H1 (cell line): ENCODE measurements at regions not wholly inside any gene's neighbourhood (a gene's known extent, or its start where the extent isn't known, plus 50 kb on each side); places are given as distances from the start of the nearest gene placed in this dataset.

ENCODE experiments used
- CBX8 ChIP-seq: fragments of 300-800, 300-1000 bp; sonication (generic); IDR thresholded peaks from 2 replicates; pipeline ENCODE4 v1.7.1; 2016; ENCODE audit warnings: low read depth, low read length, borderline replicate concordance
- CHD2 ChIP-seq: IDR thresholded peaks from 2 replicates; pipeline ENCODE4 v1.6.1; 2012; ENCODE audit warnings: low read length, improper control_type of control experiment
- CHD7 ChIP-seq: fragments of 300-600 bp; sonication (generic); IDR thresholded peaks from 2 replicates; pipeline ENCODE4 v1.7.1; 2012; ENCODE audit warnings: low read length, moderate library complexity, mild to moderate bottlenecking, inconsistent platforms; ENCODE audit not compliant: insufficient replicate concordance
- CTBP2 ChIP-seq: IDR thresholded peaks from 2 replicates; pipeline ENCODE4 v1.7.0; 2011; ENCODE audit warnings: borderline replicate concordance, mild to moderate bottlenecking, moderate library complexity, mixed read lengths, low read length; ENCODE audit not compliant: insufficient read depth, insufficient read length
- EGR1 ChIP-seq: IDR thresholded peaks from 2 replicates; pipeline ENCODE4 v1.6.1; 2011; ENCODE audit warnings: low read depth, low read length, borderline replicate concordance
- GABPA ChIP-seq: IDR thresholded peaks from 2 replicates; pipeline ENCODE4 v1.6.1; 2011; ENCODE audit warnings: mild to moderate bottlenecking, low read length, moderate library complexity, borderline replicate concordance; ENCODE audit not compliant: insufficient read depth
- RFX5 ChIP-seq: IDR thresholded peaks from 2 replicates; pipeline ENCODE4 v1.6.1; 2011; ENCODE audit warnings: low read depth, low read length, improper control_type of control experiment, borderline replicate concordance
- RXRA ChIP-seq: IDR thresholded peaks from 2 replicates; pipeline ENCODE4 v1.6.1; 2011; ENCODE audit warnings: low read depth, mild to moderate bottlenecking, low read length, moderate library complexity; ENCODE audit not compliant: insufficient read depth
- SUZ12 ChIP-seq: fragments of 200-600 bp; sonication (generic); IDR thresholded peaks from 2 replicates; pipeline ENCODE4 v1.6.1; 2012; ENCODE audit warnings: mild to moderate bottlenecking, inconsistent platforms, low read length, moderate library complexity, mixed read lengths
- TAF7 ChIP-seq: optimal IDR thresholded peaks from 2 replicates; pipeline ENCODE3; 2011; ENCODE audit warnings: low read depth, mild to moderate bottlenecking, inconsistent platforms, low read length, moderate library complexity, borderline replicate concordance
- TBP ChIP-seq: IDR thresholded peaks from 2 replicates; pipeline ENCODE4 v1.6.1; 2011; ENCODE audit warnings: low read depth, low read length, improper control_type of control experiment

- no peak for TF ChIP-seq CHD7
- no peak for TF ChIP-seq RXRA
- TF ChIP-seq CHD2, result no peak
- no peak for TF ChIP-seq GABPA
- no peak for TF ChIP-seq TAF7
- no peak for TF ChIP-seq SUZ12
- no peak for TF ChIP-seq TBP
- TF ChIP-seq CTBP2, result no peak
- no peak for TF ChIP-seq CBX8
- no peak for TF ChIP-seq EGR1
- no peak for TF ChIP-seq RFX5
Observed at GRCh38 chr1:193313354-193314140, 127.1 kb upstream of the B3GALT2 start (continued).
